ENCODE measurements at regions not wholly inside any gene's neighbourhood (a gene's known extent, or its start where the extent isn't known, plus 50 kb on each side); places are given as distances from the start of the nearest gene placed in this dataset.

- Histone ChIP-seq H4K20me1 (ENCODE audit: insufficient read depth, low read depth, low read length) (no peaks in the 10 kb centered on the region), H3K36me3 (ENCODE audit: insufficient read depth, low read length) (no peaks in the 10 kb centered on the region), H3K9ac (ENCODE audit: low read length) (no peak overlapping the region), H3K9me2 (replicated peaks; ENCODE audit: insufficient read depth, low read length) (no peaks in the 10 kb centered on the region), H3K4me3 (ENCODE audit: low read length) (no peak overlapping the region), H3K27ac (ENCODE audit: low read length) (no peak overlapping the region), H3K9me3 (ENCODE audit: low read length) (no peaks in the 10 kb centered on the region), H2AFZ (ENCODE audit: low read length) (no peak overlapping the region), H3K27me3 (ENCODE audit: low read length) (0 out of 2 replicates have a peak, but pooled peaks cover 2% of the 10 kb centered on the region), H3K79me2 (ENCODE audit: low read length) (no peaks in the 10 kb centered on the region), H3K4me1 (ENCODE audit: low read length) (peaks cover 7% of the 10 kb centered on the region), H3K4me2 (ENCODE audit: low read depth, low read length, poor library complexity, severe bottlenecking) (no peak overlapping the region)
- DNase-seq, result no peak
Measured at GRCh38 chr1:34683616-34684015, 71.2 kb upstream of the GJB5 start.

- Histone ChIP-seq H3K4me2 (ENCODE audit: low read depth, low read length, poor library complexity, severe bottlenecking) (no peak overlapping the region), H3K27me3 (ENCODE audit: low read length) (0 out of 2 replicates have a peak, but pooled peaks cover 2% of the 10 kb centered on the region), H4K20me1 (ENCODE audit: insufficient read depth, low read depth, low read length) (no peaks in the 10 kb centered on the region), H3K9ac (ENCODE audit: low read length) (no peak overlapping the region), H3K4me1 (ENCODE audit: low read length) (peaks cover 7% of the 10 kb centered on the region), H3K36me3 (ENCODE audit: insufficient read depth, low read length) (no peaks in the 10 kb centered on the region), H3K4me3 (ENCODE audit: low read length) (no peak overlapping the region), H3K9me2 (replicated peaks; ENCODE audit: insufficient read depth, low read length) (no peaks in the 10 kb centered on the region), H3K27ac (ENCODE audit: low read length) (no peak overlapping the region), H3K9me3 (ENCODE audit: low read length) (no peaks in the 10 kb centered on the region), H2AFZ (ENCODE audit: low read length) (no peak overlapping the region), H3K79me2 (ENCODE audit: low read length) (no peaks in the 10 kb centered on the region)
- no peak for DNase-seq
Measured at GRCh38 chr1:34684266-34684665, 70.6 kb upstream of the GJB5 start.

GRCh38 chr1:34685225-34685624 is 69.6 kb upstream of the GJB5 start:
- Histone ChIP-seq H3K9me2 (replicated peaks; ENCODE audit: insufficient read depth, low read length) (no peaks in the 10 kb centered on the region), H3K27me3 (ENCODE audit: low read length) (0 out of 2 replicates have a peak, but pooled peaks cover 2% of the 10 kb centered on the region), H3K4me1 (ENCODE audit: low read length) (peaks cover 7% of the 10 kb centered on the region), H3K36me3 (ENCODE audit: insufficient read depth, low read length) (no peaks in the 10 kb centered on the region), H3K27ac (ENCODE audit: low read length) (no peak overlapping the region), H3K4me3 (ENCODE audit: low read length) (no peak overlapping the region), H4K20me1 (ENCODE audit: insufficient read depth, low read depth, low read length) (no peaks in the 10 kb centered on the region), H3K9me3 (ENCODE audit: low read length) (no peaks in the 10 kb centered on the region), H3K79me2 (ENCODE audit: low read length) (no peaks in the 10 kb centered on the region), H2AFZ (ENCODE audit: low read length) (no peak overlapping the region), H3K4me2 (ENCODE audit: low read depth, low read length, poor library complexity, severe bottlenecking) (no peak overlapping the region), H3K9ac (ENCODE audit: low read length) (no peak overlapping the region)
- no peak for DNase-seq

- 0 out of 2 replicates have a peak, but pooled peaks cover 2% of the 10 kb centered on the region for H3K27me3 ChIP-seq (ENCODE audit: low read length)
- no peak overlapping the region for H2AFZ ChIP-seq (ENCODE audit: low read length)
- H3K27ac ChIP-seq (ENCODE audit: low read length), result no peak overlapping the region
- H4K20me1 ChIP-seq (ENCODE audit: insufficient read depth, low read depth, low read length), result no peaks in the 10 kb centered on the region
- peaks cover 7% of the 10 kb centered on the region for H3K4me1 ChIP-seq (ENCODE audit: low read length)
- DNase-seq, result no peak
- H3K4me3 ChIP-seq (ENCODE audit: low read length), result no peak overlapping the region
- no peak overlapping the region for H3K9ac ChIP-seq (ENCODE audit: low read length)
- H3K79me2 ChIP-seq (ENCODE audit: low read length), result no peaks in the 10 kb centered on the region
- no peak overlapping the region for H3K4me2 ChIP-seq (ENCODE audit: low read depth, low read length, poor library complexity, severe bottlenecking)
- no peaks in the 10 kb centered on the region for H3K9me3 ChIP-seq (ENCODE audit: low read length)
- H3K9me2 ChIP-seq (replicated peaks; ENCODE audit: insufficient read depth, low read length), result no peaks in the 10 kb centered on the region
- no peaks in the 10 kb centered on the region for H3K36me3 ChIP-seq (ENCODE audit: insufficient read depth, low read length)
Measured at GRCh38 chr1:34686531-34686930, 68.3 kb upstream of the GJB5 start.

GRCh38 chr1:34688006-34688741 is 66.7 kb upstream of the GJB5 start:
- H3K9me2 ChIP-seq (replicated peaks; ENCODE audit: insufficient read depth, low read length), result no peaks in the 10 kb centered on the region
- H3K79me2 ChIP-seq (ENCODE audit: low read length), result no peaks in the 10 kb centered on the region
- H3K9ac ChIP-seq (ENCODE audit: low read length), result no peak overlapping the region
- H3K36me3 ChIP-seq (ENCODE audit: insufficient read depth, low read length), result no peaks in the 10 kb centered on the region
- no peak overlapping the region for H3K27ac ChIP-seq (ENCODE audit: low read length)
- H2AFZ ChIP-seq (ENCODE audit: low read length), result no peak overlapping the region
- no peak overlapping the region for H3K4me2 ChIP-seq (ENCODE audit: low read depth, low read length, poor library complexity, severe bottlenecking)
- no peaks in the 10 kb centered on the region for H4K20me1 ChIP-seq (ENCODE audit: insufficient read depth, low read depth, low read length)
- H3K4me3 ChIP-seq (ENCODE audit: low read length), result no peak overlapping the region
- peaks cover 7% of the 10 kb centered on the region for H3K4me1 ChIP-seq (ENCODE audit: low read length)
- H3K27me3 ChIP-seq (ENCODE audit: low read length), result 0 out of 2 replicates have a peak, but pooled peaks cover 2% of the 10 kb centered on the region
- no peak for DNase-seq
- H3K9me3 ChIP-seq (ENCODE audit: low read length), result no peaks in the 10 kb centered on the region

- Histone ChIP-seq H3K4me2 (ENCODE audit: low read depth, low read length, poor library complexity, severe bottlenecking) (no peak overlapping the region), H3K4me3 (ENCODE audit: low read length) (no peak overlapping the region), H3K9me3 (ENCODE audit: low read length) (no peaks in the 10 kb centered on the region), H3K9me2 (replicated peaks; ENCODE audit: insufficient read depth, low read length) (no peaks in the 10 kb centered on the region), H3K4me1 (ENCODE audit: low read length) (no peaks in the 10 kb centered on the region), H3K27me3 (ENCODE audit: low read length) (0 out of 2 replicates have a peak, but pooled peaks cover 2% of the 10 kb centered on the region), H3K9ac (ENCODE audit: low read length) (no peak overlapping the region), H3K79me2 (ENCODE audit: low read length) (no peaks in the 10 kb centered on the region), H3K36me3 (ENCODE audit: insufficient read depth, low read length) (no peaks in the 10 kb centered on the region), H2AFZ (ENCODE audit: low read length) (no peak overlapping the region), H3K27ac (ENCODE audit: low read length) (no peak overlapping the region), H4K20me1 (ENCODE audit: insufficient read depth, low read depth, low read length) (no peaks in the 10 kb centered on the region)
- DNase-seq, result no peak
Measured at GRCh38 chr1:34690269-34690668, 64.6 kb upstream of the GJB5 start.

GRCh38 chr1:34693081-34693480 is 61.8 kb upstream of the GJB5 start:
- H3K9me3 ChIP-seq (ENCODE audit: low read length), result no peaks in the 10 kb centered on the region
- H3K4me2 ChIP-seq (ENCODE audit: low read depth, low read length, poor library complexity, severe bottlenecking), result no peak overlapping the region
- no peaks in the 10 kb centered on the region for H3K27me3 ChIP-seq (ENCODE audit: low read length)
- no peak overlapping the region for H3K4me3 ChIP-seq (ENCODE audit: low read length)
- no peaks in the 10 kb centered on the region for H3K36me3 ChIP-seq (ENCODE audit: insufficient read depth, low read length)
- H3K9me2 ChIP-seq (replicated peaks; ENCODE audit: insufficient read depth, low read length), result no peaks in the 10 kb centered on the region
- H3K27ac ChIP-seq (ENCODE audit: low read length), result no peak overlapping the region
- H3K4me1 ChIP-seq (ENCODE audit: low read length), result no peaks in the 10 kb centered on the region
- no peak overlapping the region for H2AFZ ChIP-seq (ENCODE audit: low read length)
- no peaks in the 10 kb centered on the region for H3K79me2 ChIP-seq (ENCODE audit: low read length)
- no peak overlapping the region for H3K9ac ChIP-seq (ENCODE audit: low read length)
- no peak for DNase-seq
- no peaks in the 10 kb centered on the region for H4K20me1 ChIP-seq (ENCODE audit: insufficient read depth, low read depth, low read length)

- H2AFZ ChIP-seq (ENCODE audit: low read length), result no peak overlapping the region
Measured at GRCh38 chr1:34694383-34694782, 60.5 kb upstream of the GJB5 start.

More at GRCh38 chr1:34694383-34694782, 60.5 kb upstream of the GJB5 start:
- Histone ChIP-seq H3K36me3 (ENCODE audit: insufficient read depth, low read length) (no peaks in the 10 kb centered on the region), H3K27ac (ENCODE audit: low read length) (no peak overlapping the region), H3K4me2 (ENCODE audit: low read depth, low read length, poor library complexity, severe bottlenecking) (no peak overlapping the region), H3K27me3 (ENCODE audit: low read length) (no peaks in the 10 kb centered on the region), H4K20me1 (ENCODE audit: insufficient read depth, low read depth, low read length) (no peaks in the 10 kb centered on the region), H3K4me3 (ENCODE audit: low read length) (no peak overlapping the region), H3K4me1 (ENCODE audit: low read length) (no peaks in the 10 kb centered on the region), H3K79me2 (ENCODE audit: low read length) (no peaks in the 10 kb centered on the region), H3K9ac (ENCODE audit: low read length) (no peak overlapping the region), H3K9me2 (replicated peaks; ENCODE audit: insufficient read depth, low read length) (no peaks in the 10 kb centered on the region), H3K9me3 (ENCODE audit: low read length) (no peaks in the 10 kb centered on the region)
- no peak for DNase-seq
